ENCODE measurements at regions not wholly inside any gene's neighbourhood (a gene's known extent, or its start where the extent isn't known, plus 50 kb on each side); places are given as distances from the start of the nearest gene placed in this dataset.

DNA sequence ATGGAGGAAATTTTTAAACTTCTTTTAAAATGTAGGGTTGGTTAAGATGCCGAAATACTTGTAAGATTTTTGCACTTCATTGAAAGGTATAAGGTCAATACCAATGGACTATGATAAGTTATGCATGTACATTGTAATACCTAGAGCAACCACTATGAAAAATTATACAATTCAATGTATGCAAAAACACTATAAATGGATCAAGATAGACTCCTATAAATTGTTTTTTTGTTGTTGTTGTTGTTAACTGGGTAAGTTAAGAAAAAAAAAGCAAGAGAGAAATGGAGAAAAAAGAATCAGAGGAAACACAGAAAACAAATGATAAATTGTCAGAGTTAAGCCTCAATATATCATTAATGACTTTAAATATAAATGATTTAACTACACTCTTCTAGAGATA, 421.2 kb downstream of the TMEM182 start:
- no peak for TF ChIP-seq SIN3A (IDR thresholded peaks at IDR 0.05; ENCODE audit: borderline replicate concordance, insufficient read depth, low read length)
- TF ChIP-seq POLR2AphosphoS5 (IDR thresholded peaks at IDR 0.05; ENCODE audit: low read depth, low read length) = no peak
- TF ChIP-seq, protein P1, sequence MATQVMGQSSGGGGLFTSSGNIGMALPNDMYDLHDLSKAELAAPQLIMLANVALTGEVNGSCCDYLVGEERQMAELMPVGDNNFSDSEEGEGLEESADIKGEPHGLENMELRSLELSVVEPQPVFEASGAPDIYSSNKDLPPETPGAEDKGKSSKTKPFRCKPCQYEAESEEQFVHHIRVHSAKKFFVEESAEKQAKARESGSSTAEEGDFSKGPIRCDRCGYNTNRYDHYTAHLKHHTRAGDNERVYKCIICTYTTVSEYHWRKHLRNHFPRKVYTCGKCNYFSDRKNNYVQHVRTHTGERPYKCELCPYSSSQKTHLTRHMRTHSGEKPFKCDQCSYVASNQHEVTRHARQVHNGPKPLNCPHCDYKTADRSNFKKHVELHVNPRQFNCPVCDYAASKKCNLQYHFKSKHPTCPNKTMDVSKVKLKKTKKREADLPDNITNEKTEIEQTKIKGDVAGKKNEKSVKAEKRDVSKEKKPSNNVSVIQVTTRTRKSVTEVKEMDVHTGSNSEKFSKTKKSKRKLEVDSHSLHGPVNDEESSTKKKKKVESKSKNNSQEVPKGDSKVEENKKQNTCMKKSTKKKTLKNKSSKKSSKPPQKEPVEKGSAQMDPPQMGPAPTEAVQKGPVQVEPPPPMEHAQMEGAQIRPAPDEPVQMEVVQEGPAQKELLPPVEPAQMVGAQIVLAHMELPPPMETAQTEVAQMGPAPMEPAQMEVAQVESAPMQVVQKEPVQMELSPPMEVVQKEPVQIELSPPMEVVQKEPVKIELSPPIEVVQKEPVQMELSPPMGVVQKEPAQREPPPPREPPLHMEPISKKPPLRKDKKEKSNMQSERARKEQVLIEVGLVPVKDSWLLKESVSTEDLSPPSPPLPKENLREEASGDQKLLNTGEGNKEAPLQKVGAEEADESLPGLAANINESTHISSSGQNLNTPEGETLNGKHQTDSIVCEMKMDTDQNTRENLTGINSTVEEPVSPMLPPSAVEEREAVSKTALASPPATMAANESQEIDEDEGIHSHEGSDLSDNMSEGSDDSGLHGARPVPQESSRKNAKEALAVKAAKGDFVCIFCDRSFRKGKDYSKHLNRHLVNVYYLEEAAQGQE (IDR thresholded peaks at IDR 0.05; ENCODE audit: insufficient read depth in 1 of 2, low read depth in 2 of 2, low read length in 2 of 2) = no peak
- TF ChIP-seq TAF1 (IDR thresholded peaks at IDR 0.05; ENCODE audit: borderline replicate concordance, insufficient read depth, low read length) = no peak
- TF ChIP-seq FOXP2 (optimal IDR thresholded peaks at IDR 0.05; ENCODE audit: borderline replicate concordance, extremely low read depth, extremely low read length, insufficient read depth) = no peak
